Esophagus squamous epithelium (tissue), 4 donors: ENCODE measurements at regions not wholly inside any gene's neighbourhood (a gene's known extent, or its start where the extent isn't known, plus 50 kb on each side); places are given as distances from the start of the nearest gene placed in this dataset.

Source experiments
- POLR2A ChIP-seq, 4 donors: fragments of 450-650 bp; IDR thresholded peaks; one replicate each; pipeline ENCODE4 v1.6.1; 2017; ENCODE audit warnings: antibody characterized with exemption in 4 of 4, mild to moderate bottlenecking in 4 of 4, moderate library complexity in 3 of 4
- TF ChIP-seq, protein P1 (sequence below), 6 experiments: fragments of 450-650 bp in 4 of 6; fragments of 200-600 bp in 2 of 6; sonication (generic) in 2 of 6; IDR thresholded peaks; one replicate each; pipeline ENCODE4 v1.5.1; 2016 to 2019; ENCODE audit warnings: antibody characterized with exemption in 6 of 6, mild to moderate bottlenecking in 4 of 6, moderate library complexity in 4 of 6

DNA sequence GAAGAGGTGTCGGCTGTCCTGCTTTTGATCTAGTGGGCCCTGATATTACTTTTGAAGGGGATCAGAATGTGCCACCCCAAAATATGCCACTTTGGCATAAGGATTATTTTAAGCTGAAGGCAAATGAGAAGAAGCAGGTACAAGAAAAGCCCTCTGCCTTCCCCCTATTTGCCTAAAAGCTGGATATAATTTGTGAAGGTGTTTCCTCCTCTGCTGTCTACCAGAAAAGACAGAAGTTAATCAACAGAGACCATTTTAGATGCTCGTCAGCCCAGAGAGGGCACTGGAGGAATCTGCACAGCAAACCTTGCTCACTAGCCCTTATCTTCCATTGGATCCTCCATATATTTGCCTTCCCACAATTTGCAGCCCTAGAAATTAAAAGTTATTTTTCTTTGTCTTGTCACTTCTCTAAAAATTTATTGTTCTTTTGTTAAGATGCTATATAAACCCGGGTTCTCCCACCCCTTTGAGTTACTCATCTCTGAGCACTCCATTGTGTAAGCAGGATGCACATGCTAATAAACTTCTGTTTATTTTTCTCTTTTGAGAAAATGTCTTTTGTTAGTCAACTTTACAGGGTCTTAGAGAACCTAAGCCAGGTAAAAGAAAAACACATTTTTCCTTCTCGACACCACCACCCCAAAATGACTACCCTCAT, 163.2 kb upstream of the SLC1A4 start:
- TF ChIP-seq, protein P1, sequence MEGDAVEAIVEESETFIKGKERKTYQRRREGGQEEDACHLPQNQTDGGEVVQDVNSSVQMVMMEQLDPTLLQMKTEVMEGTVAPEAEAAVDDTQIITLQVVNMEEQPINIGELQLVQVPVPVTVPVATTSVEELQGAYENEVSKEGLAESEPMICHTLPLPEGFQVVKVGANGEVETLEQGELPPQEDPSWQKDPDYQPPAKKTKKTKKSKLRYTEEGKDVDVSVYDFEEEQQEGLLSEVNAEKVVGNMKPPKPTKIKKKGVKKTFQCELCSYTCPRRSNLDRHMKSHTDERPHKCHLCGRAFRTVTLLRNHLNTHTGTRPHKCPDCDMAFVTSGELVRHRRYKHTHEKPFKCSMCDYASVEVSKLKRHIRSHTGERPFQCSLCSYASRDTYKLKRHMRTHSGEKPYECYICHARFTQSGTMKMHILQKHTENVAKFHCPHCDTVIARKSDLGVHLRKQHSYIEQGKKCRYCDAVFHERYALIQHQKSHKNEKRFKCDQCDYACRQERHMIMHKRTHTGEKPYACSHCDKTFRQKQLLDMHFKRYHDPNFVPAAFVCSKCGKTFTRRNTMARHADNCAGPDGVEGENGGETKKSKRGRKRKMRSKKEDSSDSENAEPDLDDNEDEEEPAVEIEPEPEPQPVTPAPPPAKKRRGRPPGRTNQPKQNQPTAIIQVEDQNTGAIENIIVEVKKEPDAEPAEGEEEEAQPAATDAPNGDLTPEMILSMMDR (IDR thresholded peaks at IDR 0.05) = no peak
- TF ChIP-seq POLR2A (IDR thresholded peaks at IDR 0.05) = no peak
